Left kidney (tissue), 1 donor: ENCODE measurements at regions not wholly inside any gene's neighbourhood (a gene's known extent, or its start where the extent isn't known, plus 50 kb on each side); places are given as distances from the start of the nearest gene placed in this dataset.
"Not testable (repeated sequence)": the region's sequence is repeated elsewhere in the genome, so short reads cannot be mapped to it uniquely, and the experiment has no call there.

ENCODE experiments used
- DNase-seq: peaks from one replicate; pipeline ENCODE4 v3.0.0-alpha.2; 2013

GRCh38 chr12:69131077-69131476 is 108.3 kb upstream of the CPSF6 start:
- DNase-seq: no peak

GRCh38 chr12:69136931-69137613 is 102.3 kb upstream of the CPSF6 start:
- DNase-seq: no peak

- no peak for DNase-seq
Observed at GRCh38 chr12:69141074-69141473, 98.3 kb upstream of the CPSF6 start.

- no peak for DNase-seq
Observed at GRCh38 chr12:69149270-69149669, 90.1 kb upstream of the CPSF6 start.

- no peak for DNase-seq
Observed at GRCh38 chr12:69150083-69150795, 89.1 kb upstream of the CPSF6 start.

DNA sequence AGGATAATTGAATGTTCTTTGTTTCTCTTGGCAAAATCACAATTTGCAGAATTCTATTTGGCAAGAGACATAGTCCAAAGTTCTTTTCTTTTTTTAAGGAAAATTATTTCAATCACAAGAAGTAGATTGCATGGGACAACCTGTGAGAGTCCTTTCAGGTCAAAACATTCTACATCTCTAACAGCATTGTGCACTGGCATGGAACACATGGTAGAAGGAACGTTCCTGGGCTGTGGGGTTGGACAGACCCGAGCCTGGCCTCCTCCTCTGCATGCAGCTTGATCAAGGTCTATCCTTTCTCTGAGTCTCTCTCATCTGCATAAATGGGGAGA is 88.6 kb upstream of the CPSF6 start:
- no peak for DNase-seq

- DNase-seq: no peak
Observed at GRCh38 chr12:69151254-69151764, 88.1 kb upstream of the CPSF6 start.

- DNase-seq: peak; percentile 44
Observed at GRCh38 chr12:69154585-69155363, 84.6 kb upstream of the CPSF6 start.

GRCh38 chr12:69157023-69157655 is 82.2 kb upstream of the CPSF6 start:
- DNase-seq: peak; percentile 79

DNA sequence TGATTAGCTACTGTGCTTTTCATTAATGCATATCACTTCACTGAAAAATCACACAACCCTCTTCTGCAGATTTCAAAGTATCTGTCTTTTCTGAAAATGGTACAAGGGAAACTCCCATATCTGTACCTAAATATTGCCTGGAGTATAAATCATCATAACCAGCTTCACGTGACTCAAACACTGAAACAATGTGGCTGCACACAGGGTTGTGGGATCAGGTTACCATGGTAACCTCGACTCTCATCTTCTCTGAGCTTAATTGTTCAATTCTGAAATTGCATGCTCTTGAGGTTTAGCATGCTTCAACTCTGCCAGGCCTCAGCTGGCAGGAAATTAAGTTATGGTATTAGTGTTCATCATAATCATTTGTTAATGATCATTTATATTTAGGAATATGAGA is 77.5 kb upstream of the CPSF6 start:
- DNase-seq: no peak

GRCh38 chr12:69163681-69164362 is 75.5 kb upstream of the CPSF6 start:
- no peak for DNase-seq

DNA sequence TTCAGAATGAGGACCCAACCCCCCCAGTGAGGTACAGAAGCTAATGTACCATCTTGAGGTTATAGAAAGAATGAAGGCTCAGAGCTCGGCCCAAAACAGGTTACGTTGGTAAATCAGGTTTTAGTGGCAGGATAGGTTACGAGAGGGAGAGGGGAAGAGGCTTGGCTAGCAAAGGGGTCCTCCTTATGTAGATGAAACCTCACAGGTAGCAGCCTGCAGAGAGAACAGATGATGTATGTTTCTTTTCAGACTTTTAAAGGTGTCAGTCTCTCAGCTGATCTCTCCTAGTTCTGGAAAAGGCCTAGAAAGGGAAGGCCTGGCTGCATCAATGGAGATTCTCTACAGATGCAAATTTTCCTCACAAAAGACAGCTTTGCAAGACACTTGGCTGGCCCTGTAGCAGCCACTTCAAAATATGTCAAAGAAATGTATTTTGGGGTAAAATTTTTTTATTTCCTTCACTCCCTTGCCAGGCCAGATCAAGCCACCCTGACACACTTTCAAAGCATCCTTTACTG is 71.7 kb upstream of the CPSF6 start:
- no peak for DNase-seq

DNA sequence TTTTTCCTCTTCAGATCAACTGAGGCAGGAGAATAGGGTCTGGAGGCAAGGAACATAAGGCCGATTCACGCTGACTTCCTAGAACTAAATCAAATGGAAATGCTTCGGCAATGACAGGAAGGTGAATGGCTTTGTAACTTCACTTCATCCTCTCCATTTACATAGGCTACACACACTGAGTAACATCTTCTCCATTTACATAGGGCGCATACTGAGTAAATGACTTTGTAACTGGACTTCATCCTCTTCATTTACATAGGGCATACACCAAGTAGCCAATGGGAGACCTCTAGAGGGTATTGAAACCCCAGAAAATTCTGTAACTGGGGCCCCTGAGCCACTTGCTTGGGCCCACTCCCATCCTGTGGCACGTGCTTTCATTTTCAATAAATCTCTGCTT is 71.0 kb upstream of the CPSF6 start:
- DNase-seq: no peak

DNA sequence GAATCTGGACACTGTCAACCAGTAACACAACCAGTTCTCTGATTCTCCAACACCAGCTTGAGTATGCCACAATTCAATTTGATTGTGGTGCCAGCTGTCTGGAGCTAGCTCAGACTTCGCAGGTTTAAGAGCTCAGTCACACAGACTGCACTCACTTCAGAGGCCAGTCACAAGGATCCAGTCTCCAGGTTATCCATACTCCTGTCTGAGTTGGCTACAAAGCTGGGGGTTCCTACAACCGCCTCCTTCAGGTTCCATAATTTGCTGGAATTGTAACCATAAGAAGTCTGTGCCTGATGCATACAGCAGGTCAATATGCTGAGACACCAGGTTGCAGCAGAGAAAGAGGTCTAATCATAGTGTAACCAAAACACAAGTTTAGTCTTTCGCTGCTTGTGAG is 70.5 kb upstream of the CPSF6 start:
- DNase-seq: no peak

- no peak for DNase-seq
Observed at GRCh38 chr12:69170293-69170692, 69.1 kb upstream of the CPSF6 start.

- no peak for DNase-seq
Observed at GRCh38 chr12:69171881-69172280, 67.5 kb upstream of the CPSF6 start.

DNA sequence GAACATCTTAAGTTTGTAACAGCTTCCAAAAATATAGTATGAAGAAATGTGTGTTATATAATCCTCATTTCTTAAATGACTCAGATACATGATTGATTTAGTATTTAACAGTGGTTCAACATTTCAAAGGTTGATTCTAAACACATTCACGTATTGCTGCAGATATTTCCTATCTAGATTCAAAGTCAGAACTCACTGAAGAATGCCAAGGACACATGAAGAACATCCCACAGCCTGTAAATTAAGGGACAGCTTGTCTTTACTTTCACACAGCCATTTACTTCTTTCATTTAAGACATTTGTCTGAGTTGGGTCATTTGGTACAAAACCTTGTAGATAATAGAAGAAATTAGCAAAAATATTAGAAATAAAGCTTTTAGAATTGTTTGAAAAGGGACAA is 66.9 kb upstream of the CPSF6 start:
- DNase-seq: no peak

GRCh38 chr12:69173368-69173767 is 66.0 kb upstream of the CPSF6 start:
- DNase-seq: no peak

DNA sequence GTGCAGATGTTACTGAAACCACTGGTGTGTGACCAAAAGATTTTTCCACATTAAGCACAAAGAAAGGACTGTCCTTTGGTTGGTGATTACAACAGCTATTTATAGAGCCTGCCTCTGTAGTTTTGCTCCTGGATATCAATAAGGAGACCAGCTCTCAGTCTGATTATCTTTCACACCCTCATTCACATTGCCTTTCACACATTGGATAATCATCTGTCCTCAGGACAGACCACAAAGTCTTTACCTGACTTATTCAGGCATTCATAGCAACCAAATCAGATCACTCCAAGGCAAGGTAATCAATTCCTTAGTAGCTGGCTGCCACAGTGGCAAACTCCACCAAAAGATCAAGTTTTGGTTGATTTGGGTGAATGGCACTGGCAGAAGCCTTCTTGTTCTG is 59.6 kb upstream of the CPSF6 start:
- no peak for DNase-seq

GRCh38 chr12:69187572-69187971 is 51.8 kb upstream of the CPSF6 start:
- DNase-seq: not testable (repeated sequence)

DNA sequence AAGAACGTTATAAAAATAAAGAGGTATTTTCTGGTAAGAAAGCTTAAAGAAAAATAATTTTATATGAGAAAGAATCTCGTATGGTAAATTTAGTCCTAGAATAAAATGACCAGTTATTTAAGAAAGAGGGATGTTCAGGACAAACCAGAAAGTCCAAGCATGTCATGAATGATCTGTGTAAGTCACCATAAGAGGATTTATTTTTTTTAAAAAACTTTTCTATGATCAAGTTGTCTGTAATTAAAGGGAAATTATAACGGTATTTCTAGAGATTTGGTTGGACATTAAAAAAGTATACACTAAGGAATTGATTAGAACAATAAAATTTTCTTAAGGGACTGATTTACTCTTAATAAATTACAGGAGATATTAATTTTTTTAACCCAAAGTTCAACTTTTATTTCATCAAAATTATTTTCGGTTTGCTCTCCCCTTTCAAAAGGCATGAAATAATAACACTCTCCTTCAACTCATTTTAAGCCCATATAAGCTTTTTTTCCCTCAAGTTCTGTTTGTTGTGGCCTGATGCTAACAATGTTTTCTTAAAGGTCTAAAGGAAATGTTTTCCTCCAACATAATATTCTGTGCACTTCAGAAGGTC is 49.9 kb upstream of the CPSF6 start:
- no peak for DNase-seq
